PC-9 (cell line): ENCODE measurements at regions not wholly inside any gene's neighbourhood (a gene's known extent, or its start where the extent isn't known, plus 50 kb on each side); places are given as distances from the start of the nearest gene placed in this dataset.

ENCODE experiments used
- CTCF ChIP-seq: fragments of 200-600 bp; sonication (generic); conservative IDR thresholded peaks from 2 replicates; pipeline ENCODE4 v1.6.1; 2017; ENCODE audit warnings: mixed run types, antibody characterized with exemption, mild to moderate bottlenecking, moderate library complexity
- EZH2 ChIP-seq: fragments of 200-600 bp; sonication (generic); IDR thresholded peaks from 2 replicates; pipeline ENCODE4 v1.8.0; 2017; ENCODE audit warnings: antibody characterized with exemption, low read depth

GRCh38 chr20:51233345-51233744 lies 210.4 kb upstream of the KCNG1 start:
- TF ChIP-seq CTCF (no peak), EZH2 (no peak)
